Gastroesophageal sphincter (tissue), 4 donors: ENCODE measurements at regions not wholly inside any gene's neighbourhood (a gene's known extent, or its start where the extent isn't known, plus 50 kb on each side); places are given as distances from the start of the nearest gene placed in this dataset.

Experiments used
- ATAC-seq: fragments of 150-250 bp; one replicate; pipeline ENCODE4 v1.9.1; 2016; ENCODE audit warnings: mild to moderate bottlenecking, moderate library complexity
- H3K27ac ChIP-seq, 4 donors: fragments of 200-600 bp; sonication (generic) in 3 of 4; 1 replicate in 3 of 4; 2 replicates in 1 of 4; pipeline ENCODE4 v1.5.1; 2016 to 2019
- H3K27me3 ChIP-seq: fragments of 200-600 bp; sonication (generic); one replicate; pipeline ENCODE4 v1.5.1; 2019
- H3K36me3 ChIP-seq, 2 donors: fragments of 200-600 bp; sonication (generic); one replicate each; pipeline ENCODE4 v1.5.1; 2019; ENCODE audit warnings: control low read depth in 1 of 2
- H3K4me1 ChIP-seq, 3 donors: fragments of 200-600 bp; sonication (generic); 1 replicate in 2 of 3; 2 replicates in 1 of 3; pipeline ENCODE4 v1.5.1; 2016 to 2019; ENCODE audit warnings: control low read depth in 2 of 3
- H3K4me3 ChIP-seq, 2 donors: fragments of 200-600 bp; sonication (generic); one replicate each; pipeline ENCODE4 v1.5.1; 2019; ENCODE audit warnings: mild to moderate bottlenecking in 1 of 2, moderate library complexity in 1 of 2
- H3K9me3 ChIP-seq, 3 donors: fragments of 200-600 bp; sonication (generic); one replicate each; pipeline ENCODE4 v1.5.1; 2017 to 2019; ENCODE audit warnings: control low read depth in 2 of 3
- CTCF ChIP-seq, 4 experiments: fragments of 200-600 bp in 2 of 4; fragments of 450-650 bp in 2 of 4; sonication (generic) in 1 of 4; IDR thresholded peaks; one replicate each; pipeline ENCODE4 v1.5.1; 2017 to 2019; ENCODE audit warnings: antibody characterized with exemption in 4 of 4, mild to moderate bottlenecking in 2 of 4, moderate library complexity in 2 of 4
- EP300 ChIP-seq: sonication (generic); formaldehyde crosslinking; IDR thresholded peaks from one replicate; pipeline ENCODE4 v1.6.1; 2017; ENCODE audit warnings: antibody characterized with exemption, mild to moderate bottlenecking
- POLR2A ChIP-seq, 2 donors: fragments of 450-650 bp; IDR thresholded peaks; one replicate each; pipeline ENCODE4 v1.6.1; 2017; ENCODE audit warnings: antibody characterized with exemption in 2 of 2, mild to moderate bottlenecking in 2 of 2, moderate library complexity in 1 of 2
- POLR2AphosphoS5 ChIP-seq: sonication (generic); formaldehyde crosslinking; IDR thresholded peaks from one replicate; pipeline ENCODE4 v1.6.1; 2017; ENCODE audit warnings: antibody characterized with exemption
- WGBS, 2 donors: methylation state at CpG; one replicate each; pipeline ENCODE4 v1.1.5; 2018; ENCODE audit warnings: low coverage in 1 of 2; 5-methylcytosine and 5-hydroxymethylcytosine counted together

GRCh38 chr5:42908086-42908485 is 96.4 kb upstream of the SELENOP start:
- Histone ChIP-seq H3K4me3 (peak overlapping the region; percentile 51 to 57), H3K27ac (no peak overlapping the region), H3K9me3 (no peaks in the 10 kb centered on the region), H3K4me1 (peaks cover 0 to 11% (median 4%) of the 10 kb centered on the region in 3 donors), H3K27me3 (peaks cover 10% of the 10 kb centered on the region), H3K36me3 (no peaks in the 10 kb centered on the region)
- TF ChIP-seq POLR2A (IDR thresholded peaks at IDR 0.05) (no peak), EP300 (no peak), POLR2AphosphoS5 (no peak), CTCF (IDR thresholded peaks at IDR 0.05) (no peak)
- ATAC-seq, result no peak
- WGBS, 2 donors, result 15 to 53% methylated on average over 2 of the region's 2 CpGs

DNA sequence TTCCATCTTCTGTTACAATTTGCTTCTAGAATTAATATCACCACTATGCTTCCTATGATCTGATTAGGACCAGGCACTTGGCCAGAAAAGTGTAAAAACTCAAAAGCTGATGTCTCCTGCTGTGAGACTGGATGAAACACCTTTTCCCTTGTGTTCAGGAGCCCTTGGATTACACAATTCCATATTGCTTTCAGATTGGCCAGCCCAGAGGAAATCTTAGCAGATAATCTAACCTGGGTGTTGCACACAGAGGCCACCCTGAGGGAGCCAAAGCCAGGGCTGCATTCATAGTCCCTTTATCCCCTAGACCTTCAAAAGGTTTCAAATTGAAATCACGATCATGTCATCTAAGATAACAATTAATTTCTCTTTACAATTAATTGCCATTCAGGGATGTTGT is 94.1 kb upstream of the SELENOP start:
- H3K4me3 ChIP-seq, result no peak overlapping the region
- H3K27ac ChIP-seq, result no peak overlapping the region
- peaks cover 10% of the 10 kb centered on the region for H3K27me3 ChIP-seq
- no peaks in the 10 kb centered on the region for H3K9me3 ChIP-seq
- TF ChIP-seq EP300 (no peak), POLR2A (IDR thresholded peaks at IDR 0.05) (no peak), CTCF (IDR thresholded peaks at IDR 0.05) (no peak), POLR2AphosphoS5 (no peak)
- 86% methylated on average over 1 of the region's 1 CpG; no CpG with 5 or more reads in 1 of the 2 donors for WGBS, 2 donors
- peaks cover 0 to 11% (median 4%) of the 10 kb centered on the region in 3 donors for H3K4me1 ChIP-seq
- H3K36me3 ChIP-seq, result no peaks in the 10 kb centered on the region
- no peak for ATAC-seq

GRCh38 chr5:42900734-42901133 is 89.0 kb upstream of the SELENOP start:
- Histone ChIP-seq H3K4me1 (no peaks in the 10 kb centered on the region), H3K27ac (no peak overlapping the region), H3K4me3 (no peak overlapping the region), H3K27me3 (no peaks in the 10 kb centered on the region), H3K36me3 (no peaks in the 10 kb centered on the region), H3K9me3 (no peaks in the 10 kb centered on the region)
- TF ChIP-seq POLR2A (IDR thresholded peaks at IDR 0.05) (no peak), EP300 (no peak), POLR2AphosphoS5 (no peak), CTCF (IDR thresholded peaks at IDR 0.05) (no peak)
- no peak for ATAC-seq
- WGBS, 2 donors, result 82 to 100% methylated on average over 1 of the region's 1 CpG

DNA sequence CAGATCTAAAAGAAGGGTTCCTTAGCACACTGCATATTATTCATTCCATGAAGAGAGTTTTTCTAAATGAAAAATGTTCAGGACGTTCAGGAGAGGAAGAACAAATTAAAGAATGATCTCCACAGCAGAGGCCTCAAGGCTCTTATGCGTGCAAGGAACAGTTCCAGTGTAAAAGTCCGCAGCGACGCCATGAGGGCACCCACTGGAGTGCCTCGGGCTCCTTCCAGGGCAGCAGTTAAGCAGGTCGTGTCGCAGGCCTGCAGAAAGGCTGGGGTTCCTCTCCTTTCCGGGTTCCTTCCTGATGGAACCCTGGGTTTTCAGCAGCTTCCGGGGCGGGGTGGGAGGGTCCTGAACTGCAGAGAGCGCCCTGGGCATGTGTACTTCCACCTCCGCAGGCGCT is 87.1 kb upstream of the SELENOP start:
- H3K4me3 ChIP-seq, result no peak overlapping the region
- ATAC-seq, result no peak
- no peaks in the 10 kb centered on the region for H3K36me3 ChIP-seq
- no peaks in the 10 kb centered on the region for H3K9me3 ChIP-seq
- H3K4me1 ChIP-seq, result no peaks in the 10 kb centered on the region
- H3K27ac ChIP-seq, result no peak overlapping the region
- TF ChIP-seq EP300, result no peak
- no peak for TF ChIP-seq POLR2AphosphoS5
- no peak for TF ChIP-seq CTCF (IDR thresholded peaks at IDR 0.05)
- peaks cover 7% of the 10 kb centered on the region for H3K27me3 ChIP-seq
- 93% methylated on average over 3 of the region's 14 CpGs; no CpG with 5 or more reads in 1 of the 2 donors for WGBS, 2 donors

DNA sequence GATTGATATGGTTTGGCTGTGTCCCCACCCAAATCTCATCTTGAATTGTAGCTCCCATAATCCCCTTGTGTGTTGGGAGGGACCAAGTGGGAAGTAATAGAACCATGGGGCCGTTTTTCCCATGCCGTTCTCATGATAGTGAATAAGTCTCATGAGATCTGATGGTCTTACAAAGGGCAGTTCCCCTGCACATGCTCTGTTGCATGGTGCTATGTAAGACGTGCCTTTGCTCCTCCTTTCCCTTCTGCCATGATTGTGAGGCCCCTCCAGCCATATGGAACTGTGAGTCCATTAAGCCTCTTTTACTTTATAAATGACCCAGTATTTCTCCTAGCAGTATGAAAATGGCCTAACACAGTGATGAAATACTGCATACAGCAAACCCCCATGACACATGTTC is 84.8 kb upstream of the SELENOP start:
- Histone ChIP-seq H3K27ac (no peak overlapping the region), H3K27me3 (peaks cover 7% of the 10 kb centered on the region), H3K4me3 (no peak overlapping the region), H3K9me3 (no peaks in the 10 kb centered on the region), H3K36me3 (no peaks in the 10 kb centered on the region), H3K4me1 (no peaks in the 10 kb centered on the region)
- 63% methylated on average over 3 of the region's 3 CpGs; no CpG with 5 or more reads in 1 of the 2 donors for WGBS, 2 donors
- TF ChIP-seq CTCF (IDR thresholded peaks at IDR 0.05) (no peak), POLR2AphosphoS5 (no peak), POLR2A (IDR thresholded peaks at IDR 0.05) (no peak), EP300 (no peak)
- ATAC-seq, result no peak
